Spleen (tissue), 11 donors: ENCODE measurements at regions not wholly inside any gene's neighbourhood (a gene's known extent, or its start where the extent isn't known, plus 50 kb on each side); places are given as distances from the start of the nearest gene placed in this dataset.

Experiments used
- DNase-seq: peaks from one replicate; pipeline ENCODE4 v3.0.0-alpha.2; 2020
- H3K27ac ChIP-seq, 8 donors: fragments of 200-600 bp; sonication (generic) in 7 of 8; 1 replicate in 4 of 8; 2 replicates in 4 of 8; pipeline versions ENCODE4 v1.5.0 to v1.8.0; 2016 to 2021; ENCODE audit warnings: inconsistent platforms in 4 of 8, mild to moderate bottlenecking in 4 of 8, moderate library complexity in 1 of 8
- H3K27me3 ChIP-seq, 7 donors: fragments of 200-600 bp; sonication (generic) in 6 of 7; replicated peaks in 1 of 7; 1 replicate in 4 of 7; 2 replicates in 3 of 7; pipeline versions ENCODE4 v1.5.0 to v1.8.0; 2016 to 2021; ENCODE audit warnings: inconsistent platforms in 3 of 7, mild to moderate bottlenecking in 1 of 7
- H3K36me3 ChIP-seq, 6 donors: fragments of 200-600 bp; sonication (generic) in 5 of 6; 1 replicate in 4 of 6; 2 replicates in 2 of 6; pipeline versions ENCODE4 v1.5.0 to v1.8.0; 2016 to 2021; ENCODE audit warnings: inconsistent platforms in 2 of 6
- H3K4me1 ChIP-seq, 6 donors: fragments of 200-600 bp; sonication (generic) in 5 of 6; 1 replicate in 3 of 6; 2 replicates in 3 of 6; pipeline versions ENCODE4 v1.5.0 to v1.8.0; 2016 to 2021; ENCODE audit warnings: inconsistent platforms in 3 of 6
- H3K4me3 ChIP-seq, 8 donors: fragments of 200-600 bp; sonication (generic) in 7 of 8; 1 replicate in 4 of 8; 2 replicates in 4 of 8; pipeline versions ENCODE4 v1.5.0 to v1.8.0; 2016 to 2021; ENCODE audit warnings: inconsistent platforms in 4 of 8, mild to moderate bottlenecking in 4 of 8, moderate library complexity in 2 of 8
- H3K9me3 ChIP-seq, 8 donors: fragments of 200-600 bp; sonication (generic) in 7 of 8; 1 replicate in 4 of 8; 2 replicates in 4 of 8; pipeline versions ENCODE4 v1.5.0 to v1.8.0; 2016 to 2021; ENCODE audit warnings: inconsistent platforms in 4 of 8
- POLR2A ChIP-seq, 3 donors: fragments of 450-650 bp; IDR thresholded peaks; one replicate each; pipeline ENCODE4 v1.5.1; 2017; ENCODE audit warnings: antibody characterized with exemption in 3 of 3, mild to moderate bottlenecking in 1 of 3
- POLR2AphosphoS5 ChIP-seq, 3 donors: sonication (generic); formaldehyde crosslinking; IDR thresholded peaks; one replicate each; pipeline ENCODE4 v1.5.1; 2017; ENCODE audit warnings: antibody characterized with exemption in 3 of 3
- WGBS, 5 donors: extraction: QIAGEN DNeasy Blood & Tissue Kit in 3 of 5; methylation state at CpG; one replicate each; pipeline versions ENCODE4 v1.1.5 to v1.1.7; 2013 to 2018; 5-methylcytosine and 5-hydroxymethylcytosine counted together
- intact Hi-C: fragments of 100-400 bp; cut with DNase I; formaldehyde crosslinking; loops from one replicate; pipeline ENCODE4 v1.15.0; 2023; ENCODE audit warnings: low total_unique reads
- TF ChIP-seq, protein P1 (sequence below), 11 experiments: fragments of 200-600 bp in 7 of 11; fragments of 450-650 bp in 4 of 11; sonication (generic) in 4 of 11; IDR thresholded peaks in 8 of 11; conservative IDR thresholded peaks in 3 of 11; 1 replicate in 7 of 11; 2 replicates in 4 of 11; pipeline versions ENCODE4 v1.4.0 to v1.8.0; 2016 to 2021; ENCODE audit warnings: antibody characterized with exemption in 11 of 11, inconsistent platforms in 4 of 11, mild to moderate bottlenecking in 1 of 11
- donor health status: healthy with polysubstance abuse.
- donor health status: DM: no; HTN: no; CAD: no; lungs with moderate emphysema.
- donor health status: DM: no; HTN: no; CAD: no.
- donor health status: Bipolar disorder and iron deficiency.
- donor health status: healthy.
- donor health status: DM: no; HTN: no; CAD: no.
- donor health status: DM: yes; HTN: yes; CAD: no.

DNA sequence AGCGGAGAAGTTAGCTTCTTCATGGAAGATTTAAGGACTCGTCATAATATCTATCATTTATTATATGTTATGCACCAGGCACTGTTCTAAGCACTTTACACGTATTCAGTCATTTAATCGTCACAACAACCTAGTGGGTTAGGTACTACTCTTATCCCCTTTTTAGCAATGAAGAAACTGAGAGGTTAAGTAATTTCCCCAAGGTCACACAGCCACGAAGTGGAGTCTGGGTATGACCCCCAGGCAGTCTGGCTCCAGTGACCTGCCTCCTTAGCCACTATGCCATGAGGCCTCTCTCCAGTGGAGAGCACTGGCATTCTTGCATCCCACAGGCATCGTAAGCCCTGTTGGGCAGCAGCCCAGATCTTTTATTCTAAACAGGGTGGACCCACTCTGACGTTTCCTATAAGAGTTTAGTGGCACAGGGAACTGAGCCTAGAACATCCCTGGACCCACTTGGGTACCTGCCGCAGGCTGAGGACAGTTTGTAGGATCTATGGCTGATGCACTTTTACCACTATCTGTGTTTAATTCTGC, 123.0 kb downstream of the NAV1 start:
- Histone ChIP-seq H3K4me1 (peaks cover 0 to under 1% (median 0%) of the 10 kb centered on the region in 6 donors), H3K27ac (no peak overlapping the region), H3K4me3 (no peak overlapping the region), H3K9me3 (no peaks in the 10 kb centered on the region), H3K36me3 (no peaks in the 10 kb centered on the region), H3K27me3 (no peaks in the 10 kb centered on the region)
- DNase-seq = no peak
- 80 to 87% (median 86%) methylated on average over 8 of the region's 8 CpGs for WGBS, 5 donors
- no peak for TF ChIP-seq POLR2A (IDR thresholded peaks at IDR 0.05)
- no peak for TF ChIP-seq POLR2AphosphoS5 (IDR thresholded peaks at IDR 0.05)
- TF ChIP-seq, protein P1, sequence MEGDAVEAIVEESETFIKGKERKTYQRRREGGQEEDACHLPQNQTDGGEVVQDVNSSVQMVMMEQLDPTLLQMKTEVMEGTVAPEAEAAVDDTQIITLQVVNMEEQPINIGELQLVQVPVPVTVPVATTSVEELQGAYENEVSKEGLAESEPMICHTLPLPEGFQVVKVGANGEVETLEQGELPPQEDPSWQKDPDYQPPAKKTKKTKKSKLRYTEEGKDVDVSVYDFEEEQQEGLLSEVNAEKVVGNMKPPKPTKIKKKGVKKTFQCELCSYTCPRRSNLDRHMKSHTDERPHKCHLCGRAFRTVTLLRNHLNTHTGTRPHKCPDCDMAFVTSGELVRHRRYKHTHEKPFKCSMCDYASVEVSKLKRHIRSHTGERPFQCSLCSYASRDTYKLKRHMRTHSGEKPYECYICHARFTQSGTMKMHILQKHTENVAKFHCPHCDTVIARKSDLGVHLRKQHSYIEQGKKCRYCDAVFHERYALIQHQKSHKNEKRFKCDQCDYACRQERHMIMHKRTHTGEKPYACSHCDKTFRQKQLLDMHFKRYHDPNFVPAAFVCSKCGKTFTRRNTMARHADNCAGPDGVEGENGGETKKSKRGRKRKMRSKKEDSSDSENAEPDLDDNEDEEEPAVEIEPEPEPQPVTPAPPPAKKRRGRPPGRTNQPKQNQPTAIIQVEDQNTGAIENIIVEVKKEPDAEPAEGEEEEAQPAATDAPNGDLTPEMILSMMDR (IDR thresholded peaks at IDR 0.05 in 8 of 11, conservative IDR thresholded peaks at IDR 0.05 in 3 of 11) = no peak
- intact Hi-C loops = no loop called here

DNA sequence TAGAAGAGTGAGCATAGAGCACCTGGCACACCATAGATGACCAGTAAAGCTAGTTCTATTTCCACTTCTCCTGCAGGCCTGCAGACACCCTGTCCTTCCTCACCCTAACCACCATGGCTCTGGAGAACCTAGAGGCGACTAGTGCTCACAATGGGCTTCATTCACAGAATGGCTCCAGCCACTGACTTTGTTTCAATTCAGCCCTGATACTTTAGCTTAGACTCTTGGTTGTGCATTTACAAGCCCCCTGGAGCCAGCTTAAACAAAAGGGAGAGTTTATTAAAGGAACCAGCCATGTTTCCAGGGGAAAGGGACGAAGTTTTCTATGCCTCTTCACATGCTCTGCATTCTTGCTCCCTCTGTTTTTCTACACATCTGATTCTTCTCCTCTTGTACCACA, 123.7 kb downstream of the NAV1 start:
- Histone ChIP-seq H3K27me3 (no peaks in the 10 kb centered on the region), H3K4me3 (no peak overlapping the region)

DNA sequence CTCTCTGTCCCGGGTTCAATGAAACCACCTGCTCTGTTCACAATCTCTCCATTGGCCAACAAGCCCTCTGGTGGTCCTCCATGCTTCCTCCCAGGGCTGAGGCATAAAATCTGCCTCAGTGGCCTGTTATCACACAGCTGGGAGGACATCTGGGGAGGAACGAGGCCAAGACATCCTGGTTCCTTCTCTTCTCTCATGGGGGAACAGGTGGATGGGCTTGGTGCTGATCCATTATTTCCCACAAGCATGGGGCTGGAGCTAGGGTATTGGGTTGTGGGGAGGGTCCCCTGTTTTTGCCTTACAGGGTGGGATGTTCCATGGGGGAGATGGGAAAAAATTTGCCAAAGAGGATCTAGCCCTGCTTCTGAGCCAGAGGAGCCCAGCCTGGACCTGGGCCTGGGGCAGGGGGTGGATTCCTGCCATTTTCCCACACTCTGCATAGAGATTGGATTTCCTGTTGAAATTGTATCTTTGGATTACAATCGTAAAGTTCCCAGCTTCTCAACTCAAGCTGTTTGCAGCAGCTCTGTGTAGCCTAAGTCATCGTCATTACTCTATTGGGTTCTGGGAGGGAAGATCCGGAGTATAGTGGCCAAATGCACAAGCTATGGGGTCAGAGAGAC, 124.7 kb downstream of the NAV1 start:
- intact Hi-C loops = no loop called here
- Histone ChIP-seq H3K36me3 (no peaks in the 10 kb centered on the region), H3K27ac (no peak overlapping the region), H3K27me3 (no peaks in the 10 kb centered on the region), H3K9me3 (no peaks in the 10 kb centered on the region), H3K4me3 (no peak overlapping the region), H3K4me1 (no peaks in the 10 kb centered on the region)
- no peak for DNase-seq
- TF ChIP-seq, protein P1 (IDR thresholded peaks at IDR 0.05 in 8 of 11, conservative IDR thresholded peaks at IDR 0.05 in 3 of 11) = no peak
- TF ChIP-seq POLR2A (IDR thresholded peaks at IDR 0.05) = no peak
- no peak for TF ChIP-seq POLR2AphosphoS5 (IDR thresholded peaks at IDR 0.05)
- 88 to 98% (median 91%) methylated on average over 5 of the region's 5 CpGs for WGBS, 5 donors

More for the DNA sequence above, 123.7 kb downstream of the NAV1 start:
- WGBS, 5 donors = 69 to 97% (median 89%) methylated on average over 2 of the region's 2 CpGs
- Histone ChIP-seq H3K4me1 (no peaks in the 10 kb centered on the region), H3K9me3 (no peaks in the 10 kb centered on the region), H3K27ac (no peak overlapping the region), H3K36me3 (no peaks in the 10 kb centered on the region)
- intact Hi-C loops = no loop called here
- TF ChIP-seq POLR2AphosphoS5 (IDR thresholded peaks at IDR 0.05) = no peak
- TF ChIP-seq, protein P1 (IDR thresholded peaks at IDR 0.05 in 8 of 11, conservative IDR thresholded peaks at IDR 0.05 in 3 of 11) = no peak
- TF ChIP-seq POLR2A (IDR thresholded peaks at IDR 0.05) = no peak
- DNase-seq = no peak

DNA sequence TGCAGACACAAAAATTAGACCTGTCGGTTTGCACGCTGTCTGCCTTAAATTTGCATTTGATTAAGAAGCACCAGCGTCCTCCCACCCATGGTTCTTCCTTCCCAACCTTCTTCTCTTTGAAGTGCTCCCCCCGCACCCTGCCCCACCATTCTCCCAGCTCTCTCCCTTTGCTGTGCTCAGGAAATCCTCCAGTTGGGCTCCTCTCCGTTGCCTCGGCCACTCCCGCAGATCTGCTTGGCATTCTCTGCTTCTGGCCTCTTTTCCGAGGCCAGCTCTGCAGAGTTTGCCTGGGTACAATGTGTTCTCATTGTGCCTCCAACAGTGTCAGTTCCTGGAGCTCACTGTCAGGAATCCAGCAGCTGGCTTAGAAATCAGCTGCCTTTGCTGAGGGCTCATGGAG, 126.1 kb downstream of the NAV1 start:
- WGBS, 5 donors = 79 to 95% (median 90%) methylated on average over 8 of the region's 8 CpGs
- no peak overlapping the region for H3K27ac ChIP-seq
- no peaks in the 10 kb centered on the region for H3K27me3 ChIP-seq
- H3K4me1 ChIP-seq = no peaks in the 10 kb centered on the region
- TF ChIP-seq POLR2A (IDR thresholded peaks at IDR 0.05) (no peak), POLR2AphosphoS5 (IDR thresholded peaks at IDR 0.05) (no peak)
- TF ChIP-seq, protein P1 (IDR thresholded peaks at IDR 0.05 in 8 of 11, conservative IDR thresholded peaks at IDR 0.05 in 3 of 11) = no peak
- H3K36me3 ChIP-seq = no peaks in the 10 kb centered on the region
- intact Hi-C loops = no loop called here
- DNase-seq = no peak
- no peaks in the 10 kb centered on the region for H3K9me3 ChIP-seq
- H3K4me3 ChIP-seq = no peak overlapping the region
